HG03097 (cell line): ENCODE measurements at regions not wholly inside any gene's neighbourhood (a gene's known extent, or its start where the extent isn't known, plus 50 kb on each side); places are given as distances from the start of the nearest gene placed in this dataset.
"Not testable (repeated sequence)": the region's sequence is repeated elsewhere in the genome, so short reads cannot be mapped to it uniquely, and the experiment has no call there.

Experiments
- ATAC-seq: cut with Tn5 transposase; IDR thresholded peaks from one replicate; pipeline ENCODE4 v1.9.1; 2021; ENCODE audit not compliant: unreplicated experiment, low FRiP score

DNA sequence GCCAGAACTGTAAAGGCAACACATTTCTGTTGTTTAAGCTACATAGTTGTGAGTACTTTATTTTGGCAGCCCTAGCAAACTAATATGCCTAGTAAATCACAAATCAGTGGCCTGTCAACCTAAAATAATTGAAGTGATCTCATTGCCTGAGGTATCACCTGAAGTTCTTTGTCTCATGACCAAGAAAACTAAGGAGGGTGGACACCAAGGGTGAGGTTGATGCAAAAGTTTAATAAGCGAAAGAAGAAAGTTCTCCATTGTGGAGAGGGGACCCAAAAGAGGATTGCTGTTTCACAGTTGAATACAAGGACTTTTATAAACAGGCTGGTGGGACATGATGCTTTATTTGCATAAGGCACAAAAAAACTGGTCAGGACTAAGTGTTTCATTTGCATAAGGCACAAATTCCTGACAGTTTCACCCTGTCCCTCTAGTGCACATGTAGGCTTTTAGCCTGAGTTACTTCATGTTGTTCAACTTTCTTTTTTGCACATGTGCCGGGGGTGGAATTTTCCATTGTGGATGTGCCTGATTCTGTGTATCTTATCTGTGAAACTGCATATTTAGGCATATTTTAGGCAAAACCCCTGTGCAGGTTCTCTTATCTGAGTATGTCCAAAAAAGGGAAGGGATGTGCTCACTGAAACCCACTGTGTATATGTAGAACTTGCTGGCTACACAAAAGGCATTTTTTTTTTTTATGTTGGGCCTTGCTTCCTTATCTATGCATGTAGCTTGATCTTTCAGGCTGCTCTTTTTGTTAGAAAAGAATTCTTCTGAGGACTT is 108.6 kb upstream of the RAI14 start:
- no peak for ATAC-seq

DNA sequence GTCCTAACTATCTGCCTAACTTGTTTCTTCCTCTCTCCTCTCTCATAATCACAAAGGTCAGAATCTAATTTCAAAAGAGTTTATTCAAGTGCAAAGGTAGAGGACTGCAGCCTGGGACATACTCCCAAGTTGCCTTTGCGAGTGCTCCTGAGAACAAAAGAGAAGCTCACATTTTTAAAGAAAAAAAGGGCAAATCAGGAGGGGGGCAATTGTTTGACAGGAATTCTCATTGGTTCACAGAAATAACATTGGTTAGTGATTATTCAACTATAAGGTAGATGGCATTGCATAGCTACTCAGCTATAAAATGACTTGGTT is 108.1 kb upstream of the RAI14 start:
- ATAC-seq, result no peak

DNA sequence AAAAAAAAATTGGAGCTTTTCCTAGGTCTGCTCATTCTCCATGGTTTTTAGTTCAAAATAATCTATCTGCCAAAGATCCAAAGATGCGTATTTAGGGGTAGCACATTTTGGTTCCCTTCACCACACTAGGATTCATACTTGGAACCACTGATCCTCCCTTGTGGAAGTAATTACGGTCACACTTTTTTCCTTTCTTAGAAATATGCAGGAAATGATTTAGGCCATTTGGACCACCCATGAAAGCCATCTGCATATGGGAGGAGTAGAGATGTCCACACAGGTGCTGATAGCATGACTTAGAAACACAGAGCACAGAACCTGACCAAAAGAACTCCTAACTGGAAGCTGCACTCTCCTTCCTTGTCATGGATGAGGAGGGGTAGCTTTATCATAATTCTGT is 105.9 kb upstream of the RAI14 start:
- ATAC-seq, result no peak

DNA sequence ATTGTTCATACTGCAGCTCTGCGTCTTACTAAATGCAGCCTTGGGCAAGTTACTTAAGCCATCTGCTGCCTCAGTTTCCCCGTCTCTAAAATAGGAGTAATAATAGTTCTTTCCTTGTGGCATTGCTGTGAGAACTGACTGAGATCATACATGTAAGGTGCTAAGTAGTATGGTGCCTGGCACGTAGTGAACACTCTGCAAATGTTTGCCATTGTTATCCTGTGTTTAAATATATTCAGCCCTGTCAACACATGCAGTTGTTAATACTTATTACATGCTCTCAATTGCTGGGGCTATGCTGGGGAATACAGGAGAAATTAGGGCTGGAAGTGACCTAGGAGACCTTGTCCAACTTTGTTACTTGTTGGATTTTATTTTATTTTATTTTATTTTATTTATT is 105.2 kb upstream of the RAI14 start:
- ATAC-seq, result no peak

DNA sequence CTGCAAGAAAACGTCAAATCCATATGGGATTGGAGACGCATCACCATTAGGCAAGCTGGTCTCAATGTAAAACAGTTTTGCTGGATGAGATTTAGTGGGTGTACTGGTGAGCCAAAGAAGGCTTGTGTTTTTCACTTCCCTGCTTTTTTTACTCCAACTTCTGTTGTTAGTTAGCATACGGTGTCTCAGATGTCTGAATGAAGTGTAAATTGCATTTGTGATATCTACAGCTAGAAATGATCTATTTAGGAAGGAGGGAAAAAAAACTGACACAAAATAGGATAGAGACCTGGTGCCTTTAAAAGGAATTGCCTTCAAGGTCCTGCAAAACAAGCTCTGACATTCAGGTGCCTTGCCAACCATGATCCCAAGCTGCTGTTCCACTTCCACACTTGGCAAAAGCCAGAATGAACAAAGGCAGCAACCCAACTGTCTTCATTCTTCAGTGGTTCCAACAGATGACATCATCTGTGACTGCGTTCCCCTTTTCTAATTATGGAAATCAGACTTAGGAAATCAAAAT is 104.2 kb upstream of the RAI14 start:
- ATAC-seq, result no peak

DNA sequence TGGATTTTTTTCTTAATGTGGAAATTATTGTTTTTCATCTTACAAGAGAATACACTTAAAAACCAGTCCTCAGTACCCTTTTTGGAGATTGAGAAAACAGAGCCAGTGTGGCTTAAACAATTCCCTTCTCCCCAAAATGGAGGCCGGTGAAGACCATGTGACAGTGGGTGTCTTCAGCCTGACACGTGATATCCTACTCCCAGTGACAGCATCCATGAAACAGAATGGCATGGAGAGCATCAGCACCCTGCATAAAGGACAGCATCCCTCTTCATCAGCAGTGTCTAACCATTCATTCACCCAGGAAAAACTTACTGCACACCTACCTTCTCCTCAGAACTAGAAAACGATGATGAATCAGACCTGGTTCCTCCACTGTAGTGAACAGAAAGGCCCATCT is 103.4 kb upstream of the RAI14 start:
- ATAC-seq, result no peak

DNA sequence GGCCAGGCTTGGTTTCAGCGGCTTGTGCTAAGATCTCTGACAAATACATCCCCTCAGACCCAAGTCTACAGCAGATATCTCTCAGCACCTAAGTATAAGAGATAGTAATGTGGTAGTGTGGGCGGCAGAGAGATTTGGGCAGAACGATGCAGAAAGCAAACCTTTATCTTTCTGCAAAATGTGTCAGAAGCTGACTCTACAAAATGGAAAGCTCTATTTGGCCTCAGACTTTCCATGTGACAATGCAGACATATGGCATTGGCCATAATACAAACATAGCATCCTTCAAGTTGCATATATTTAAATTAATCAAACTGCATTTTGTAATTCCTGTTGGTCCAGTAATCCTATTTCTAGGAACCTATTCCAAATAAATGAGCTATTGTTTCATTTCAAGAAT is 102.5 kb upstream of the RAI14 start:
- ATAC-seq, result no peak

DNA sequence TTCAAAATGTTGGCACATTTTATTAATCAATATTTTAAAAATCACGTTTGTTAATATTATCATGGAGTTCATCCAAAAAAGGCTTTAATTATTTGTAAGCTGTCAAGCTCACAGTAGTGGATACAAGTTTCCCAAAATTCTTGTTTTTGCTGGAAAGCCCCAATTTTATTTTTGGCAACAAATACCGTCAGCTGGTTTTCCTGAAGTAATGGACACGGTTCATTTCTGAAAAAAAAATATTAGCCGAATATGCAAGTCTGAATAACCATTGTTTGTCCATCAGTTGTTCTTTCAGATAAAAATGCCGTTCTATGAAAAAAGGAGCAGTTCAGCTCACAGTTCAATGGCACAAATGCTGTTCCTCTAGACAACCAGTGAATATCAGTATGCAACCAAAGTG is 101.5 kb upstream of the RAI14 start:
- ATAC-seq, result no peak

DNA sequence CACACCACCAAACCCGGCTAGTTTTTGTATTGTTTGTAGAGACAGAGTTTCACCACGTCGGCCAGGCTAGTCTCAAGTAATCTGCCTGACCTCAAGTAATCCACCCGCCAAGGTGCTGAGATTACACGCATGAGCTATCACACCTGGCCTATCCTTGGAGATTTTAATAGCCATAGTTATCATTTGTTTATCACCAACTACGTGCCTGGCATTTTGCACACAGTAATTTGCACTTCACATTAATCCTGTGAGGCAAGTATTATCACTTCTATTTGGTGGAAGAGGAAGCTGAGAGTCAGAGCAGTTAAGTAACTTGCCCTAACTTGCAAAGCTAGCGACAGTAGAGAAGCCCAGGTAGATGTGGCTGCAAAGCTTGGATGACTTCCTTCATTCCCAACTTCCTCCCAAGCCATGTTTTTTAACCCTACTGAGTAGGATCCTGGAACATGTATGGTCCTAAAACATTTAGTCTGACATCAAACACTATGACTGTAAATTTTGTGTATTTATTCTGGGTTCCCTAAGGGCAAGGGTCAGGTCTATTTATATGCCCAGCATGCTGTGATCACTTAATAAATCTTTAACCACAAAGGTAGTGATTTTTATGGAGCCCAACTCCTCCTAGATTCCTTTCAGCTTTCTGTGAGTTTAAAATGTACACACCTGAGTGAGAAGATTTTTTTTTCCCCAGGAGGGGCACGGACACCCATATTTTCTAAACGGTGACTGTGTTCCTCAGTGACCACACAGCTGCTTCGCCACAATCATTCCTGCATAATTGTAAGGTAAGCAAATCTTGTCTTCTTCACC is 100.2 kb upstream of the RAI14 start:
- ATAC-seq, result no peak

DNA sequence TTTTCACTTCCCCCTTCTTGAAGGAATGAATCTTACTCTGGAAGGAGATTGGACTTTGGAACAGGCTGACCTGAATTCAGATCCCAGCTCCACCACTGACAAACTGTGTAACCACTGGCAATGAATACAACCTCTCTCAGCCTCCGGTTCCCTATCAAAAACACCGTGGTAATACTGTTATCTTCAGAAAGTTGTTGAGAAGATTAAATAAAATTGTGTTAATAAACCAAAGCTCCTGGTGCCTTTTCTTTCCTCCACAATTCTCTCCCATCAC is 99.7 kb upstream of the RAI14 start:
- ATAC-seq, result no peak

DNA sequence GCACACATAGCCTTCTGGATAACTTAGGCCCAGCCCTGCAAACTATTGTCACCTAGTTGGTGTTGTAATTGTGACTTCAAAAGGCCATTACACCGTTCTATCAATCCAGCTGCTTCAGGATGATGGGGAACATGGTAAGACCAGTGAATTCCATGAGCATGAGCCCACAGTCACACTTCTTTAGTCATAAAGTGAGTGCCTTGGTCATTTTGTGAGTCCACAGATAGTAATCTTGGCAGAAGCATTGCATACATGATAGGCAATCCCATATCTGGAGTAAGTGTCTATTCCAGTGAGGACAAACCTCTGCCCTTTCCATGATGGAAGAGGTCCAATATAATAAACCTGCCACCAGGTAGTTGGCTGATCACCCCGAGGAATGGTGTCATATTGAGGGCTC is 94.5 kb upstream of the RAI14 start:
- not testable (repeated sequence) for ATAC-seq

DNA sequence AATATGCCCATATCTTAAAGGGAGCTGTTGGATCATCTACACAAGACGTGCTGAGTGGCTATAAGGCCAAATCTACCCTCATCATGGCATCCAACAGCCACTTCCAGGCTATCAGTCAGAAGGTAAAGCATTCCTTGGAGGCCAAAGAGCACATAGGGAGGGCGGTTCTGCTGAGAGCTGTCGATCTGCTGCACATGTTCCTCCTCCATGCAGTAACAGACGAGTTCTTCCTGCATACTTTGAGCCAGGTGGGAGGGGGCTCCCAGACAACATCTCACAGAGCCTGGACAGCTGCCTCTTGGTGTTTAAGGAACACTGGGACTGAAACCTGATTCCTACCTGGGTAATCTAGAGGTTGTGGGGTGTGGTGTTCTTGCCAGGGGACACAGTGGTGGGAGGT is 93.3 kb upstream of the RAI14 start:
- no peak for ATAC-seq

DNA sequence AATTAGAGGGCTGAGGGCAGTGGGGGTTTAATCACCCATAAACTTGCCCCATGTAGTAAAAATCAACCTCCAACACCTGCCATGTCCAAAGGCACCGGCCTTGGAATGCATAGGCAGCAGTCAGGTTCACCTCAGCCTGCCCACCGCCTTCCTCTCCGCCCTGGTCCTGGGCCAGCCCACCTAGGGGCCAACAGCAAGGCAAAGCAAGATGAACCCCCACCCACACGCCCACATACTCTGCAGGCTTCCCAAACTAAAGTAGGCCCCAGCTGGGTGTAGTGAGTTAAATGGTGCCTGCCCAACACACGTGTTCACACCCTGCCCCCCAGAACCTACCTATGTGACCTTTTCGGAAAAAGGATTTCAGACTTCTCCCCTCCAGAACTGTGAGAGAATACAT is 92.9 kb upstream of the RAI14 start:
- no peak for ATAC-seq

DNA sequence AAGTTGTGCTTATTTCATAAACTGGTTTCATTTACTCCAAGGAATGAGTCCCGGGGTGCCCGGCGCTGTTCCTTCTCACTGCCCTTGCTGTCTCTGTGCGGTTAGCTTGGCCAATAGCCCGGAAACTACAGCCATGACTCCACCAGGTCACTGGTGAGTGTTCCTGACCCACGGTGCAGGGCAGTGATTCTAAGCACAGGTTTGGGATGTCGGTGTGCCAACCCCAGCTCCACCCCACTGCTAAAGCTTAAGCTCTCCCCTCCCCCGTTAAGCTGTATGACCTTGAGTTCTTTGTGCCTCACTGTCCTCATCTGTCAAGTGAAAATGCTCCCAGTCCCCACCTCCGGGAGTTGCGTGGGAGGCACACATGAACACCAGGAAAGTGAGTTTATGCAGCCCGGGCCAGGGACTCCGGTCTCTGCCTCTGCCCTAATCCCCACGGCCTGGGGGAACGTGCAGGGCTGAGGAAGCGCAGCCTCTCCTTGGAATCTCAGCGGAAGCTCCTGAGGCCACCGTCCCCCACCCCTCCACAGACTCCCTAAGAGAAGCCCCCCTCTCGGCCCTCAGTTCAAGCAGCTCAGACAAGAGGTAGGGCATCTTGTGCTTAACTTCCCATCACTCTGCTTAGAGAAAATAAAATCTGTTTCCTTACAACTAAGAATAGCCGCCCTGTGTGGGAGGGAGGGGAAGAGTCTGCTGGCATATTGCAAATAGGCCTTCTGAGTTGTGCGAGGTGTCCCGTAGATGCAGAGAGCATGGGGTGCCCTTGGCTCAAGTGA is 92.0 kb upstream of the RAI14 start:
- no peak for ATAC-seq

DNA sequence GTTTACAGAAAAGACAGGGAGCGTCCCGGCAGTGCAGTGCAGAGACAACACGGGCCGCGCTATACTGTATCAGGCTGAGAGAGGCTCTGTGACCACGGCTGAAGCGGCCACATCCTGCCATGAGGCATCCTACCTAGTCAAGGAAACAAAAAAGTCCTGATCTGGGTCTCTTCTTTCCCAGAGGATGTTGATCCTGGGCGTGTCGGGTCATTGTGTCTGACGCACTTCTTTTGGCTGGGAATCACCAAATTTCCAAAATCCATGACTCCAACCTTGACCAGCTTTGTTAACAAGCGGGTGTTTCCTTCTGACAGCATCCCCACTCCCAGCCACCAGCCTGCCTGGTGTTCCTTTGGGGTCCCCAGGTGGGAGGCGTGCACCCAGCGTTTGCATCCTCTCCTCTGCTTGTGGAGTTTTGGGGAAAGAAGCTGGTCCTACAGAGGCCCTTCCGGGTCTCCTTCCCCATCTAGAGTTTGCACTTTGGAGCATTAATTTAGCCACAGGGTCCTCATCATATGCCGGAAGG is 91.4 kb upstream of the RAI14 start:
- ATAC-seq, result no peak

DNA sequence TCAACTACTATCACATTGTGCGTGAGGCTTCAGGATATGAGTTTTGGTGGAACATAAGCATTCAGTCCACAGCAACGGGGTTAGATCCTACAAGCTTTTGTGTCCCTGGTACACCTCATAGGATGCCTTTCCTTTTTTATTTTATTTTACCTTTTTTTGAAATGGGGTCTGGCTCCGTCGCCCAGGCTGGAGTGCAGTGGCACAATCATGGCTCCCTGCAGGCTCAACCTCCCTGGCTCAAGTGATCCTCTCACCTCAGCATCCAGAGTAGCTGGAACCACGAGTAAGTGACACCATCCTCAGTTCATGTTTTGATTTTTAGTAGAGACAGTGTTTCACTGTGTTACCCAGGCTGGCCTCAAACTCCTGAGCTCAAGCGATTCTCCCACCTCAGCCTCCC is 86.0 kb upstream of the RAI14 start:
- no peak for ATAC-seq

DNA sequence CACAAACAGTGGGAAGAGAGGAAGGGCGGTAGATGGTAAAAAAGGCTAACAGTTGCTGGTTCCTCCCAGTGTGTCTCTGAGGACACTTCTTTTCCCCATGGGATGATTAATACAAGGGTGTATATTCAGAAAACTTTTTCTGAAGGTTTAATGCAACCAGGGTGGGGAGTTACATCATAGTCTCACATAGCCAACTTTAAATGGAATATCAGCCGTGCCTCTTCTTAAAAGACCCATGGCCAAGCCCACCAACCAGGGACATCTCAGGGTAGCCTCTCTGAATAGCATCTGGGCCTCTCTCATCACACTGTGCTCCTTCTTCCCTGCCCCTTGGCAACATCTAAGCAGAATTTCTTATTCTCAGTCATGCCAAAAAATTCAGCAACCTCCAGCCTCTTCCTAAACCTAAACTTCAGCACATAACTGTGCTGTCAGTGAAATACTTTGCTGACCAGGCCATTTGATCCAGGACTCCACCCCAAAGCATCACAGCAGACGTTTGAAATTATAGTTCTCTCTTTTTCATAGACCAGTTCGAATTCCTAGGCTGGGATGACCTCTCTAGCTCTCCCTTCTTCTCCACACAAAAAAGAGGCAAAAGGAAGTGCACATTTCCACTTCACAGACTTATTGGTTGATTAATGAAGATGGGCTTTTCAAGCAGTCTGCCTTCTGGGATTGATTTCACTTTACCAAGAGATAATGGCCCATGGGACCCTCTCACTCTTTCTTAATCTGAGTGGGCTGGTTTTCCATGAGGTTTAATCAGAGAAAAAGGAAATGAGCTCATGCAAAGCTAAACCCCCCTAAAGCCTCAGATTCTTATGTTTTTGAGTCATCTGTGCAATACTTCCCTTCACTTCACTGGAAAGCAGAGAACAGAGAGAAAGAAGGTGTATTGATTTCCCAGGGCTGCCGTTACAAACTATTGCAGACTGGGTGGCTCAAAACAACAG is 85.1 kb upstream of the RAI14 start:
- ATAC-seq, result no peak

DNA sequence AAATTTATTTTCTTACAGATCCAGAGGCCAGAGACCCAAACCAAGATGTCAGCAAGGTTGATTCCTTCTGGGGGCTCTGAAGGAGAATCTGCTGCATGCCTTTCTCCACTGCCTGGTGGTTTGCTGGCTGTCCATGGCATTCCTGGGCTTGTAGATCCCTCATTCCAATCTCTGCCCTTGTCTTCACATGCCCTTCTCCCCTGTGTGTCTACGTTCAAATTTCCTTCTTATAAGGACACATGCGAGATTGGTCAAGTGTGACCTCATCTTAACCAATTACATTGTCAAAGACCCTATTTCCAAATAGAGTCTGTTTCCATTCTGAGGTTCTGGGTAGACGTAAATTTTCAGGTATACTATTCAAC is 84.5 kb upstream of the RAI14 start:
- ATAC-seq, result no peak

DNA sequence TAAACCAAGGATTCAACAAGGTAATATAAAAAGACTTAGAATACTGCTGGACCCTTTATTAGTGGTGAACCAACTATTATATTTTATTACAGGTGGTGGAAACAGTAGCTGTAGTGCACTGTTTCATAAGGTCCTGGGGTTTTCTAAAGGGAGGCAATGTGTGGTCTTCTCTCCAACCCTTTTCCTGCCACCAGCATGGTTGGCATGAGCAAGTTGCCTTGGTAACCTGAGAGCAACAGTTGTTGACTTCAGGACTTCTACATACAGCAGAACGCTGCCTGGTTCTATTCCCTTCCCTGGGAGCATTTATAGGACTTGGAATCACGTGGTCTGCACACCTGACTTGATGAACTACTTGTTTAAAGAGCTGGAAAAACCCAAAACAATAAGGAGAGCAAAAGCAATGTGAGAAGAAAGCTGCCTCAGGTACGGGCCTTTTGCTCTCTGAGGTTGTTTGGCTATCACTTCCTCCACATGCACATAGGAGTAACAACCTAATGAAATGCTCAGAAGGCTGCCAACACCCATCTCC is 81.1 kb upstream of the RAI14 start:
- no peak for ATAC-seq
